ENCODE measurements at regions not wholly inside any gene's neighbourhood (a gene's known extent, or its start where the extent isn't known, plus 50 kb on each side); places are given as distances from the start of the nearest gene placed in this dataset.

DNA sequence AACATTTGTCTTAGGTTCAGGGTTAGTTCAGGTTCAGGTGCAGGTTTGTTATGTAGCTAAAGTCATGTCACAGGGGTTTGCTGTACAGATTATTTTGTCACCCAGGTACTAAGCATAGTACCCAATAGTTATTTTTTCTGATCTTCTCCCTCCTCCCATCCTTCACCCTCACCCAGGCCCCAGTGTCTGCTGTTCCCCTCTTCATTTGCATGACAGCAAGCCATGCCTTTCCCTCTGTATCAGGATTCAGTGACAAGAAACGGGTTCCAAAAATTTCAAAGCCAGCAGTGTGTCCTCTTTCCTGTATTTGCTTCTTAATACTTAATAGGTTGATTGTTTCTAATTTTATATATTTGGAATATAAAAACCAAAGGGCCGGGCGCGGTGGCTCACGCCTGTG is 330.8 kb upstream of the SGCD start:
- Histone ChIP-seq H3K79me2 (ENCODE audit: insufficient read depth, low read depth, low read length) (no peaks in the 10 kb centered on the region), H3K27ac (ENCODE audit: low read depth, low read length, poor library complexity, severe bottlenecking) (no peak overlapping the region), H3K4me1 (ENCODE audit: insufficient read depth, low read length, poor library complexity, severe bottlenecking) (no peaks in the 10 kb centered on the region), H3K4me2 (ENCODE audit: low read length) (no peak overlapping the region), H3K4me3 (ENCODE audit: low read depth, low read length, poor library complexity, severe bottlenecking) (no peak overlapping the region), H3K9me2 (ENCODE audit: insufficient read depth, low read length) (no peaks in the 10 kb centered on the region), H3K9me3 (ENCODE audit: low read length) (no peaks in the 10 kb centered on the region), H2AFZ (ENCODE audit: low read length) (no peak overlapping the region), H3K36me3 (ENCODE audit: insufficient read depth, low read length) (no peaks in the 10 kb centered on the region), H4K20me1 (ENCODE audit: insufficient read depth, low read length) (no peaks in the 10 kb centered on the region)
- DNase-seq (ENCODE audit: low spot score) = no peak
- BruUV-seq (replicated peaks) = no TSS peak
- ChIA-PET CTCF (ENCODE audit: unreplicated experiment) (no interaction called here), POLR2A (no interaction called here)
- intact Hi-C loops (cut with micrococcal nuclease; ENCODE audit: unreplicated experiment) = no loop called here
- no peak for TF ChIP-seq EZH2phosphoT487 (IDR thresholded peaks at IDR 0.05; ENCODE audit: borderline replicate concordance, low read depth, low read length)
- no peak for TF ChIP-seq CTCF (conservative IDR thresholded peaks at IDR 0.05; ENCODE audit: low read length)

DNA sequence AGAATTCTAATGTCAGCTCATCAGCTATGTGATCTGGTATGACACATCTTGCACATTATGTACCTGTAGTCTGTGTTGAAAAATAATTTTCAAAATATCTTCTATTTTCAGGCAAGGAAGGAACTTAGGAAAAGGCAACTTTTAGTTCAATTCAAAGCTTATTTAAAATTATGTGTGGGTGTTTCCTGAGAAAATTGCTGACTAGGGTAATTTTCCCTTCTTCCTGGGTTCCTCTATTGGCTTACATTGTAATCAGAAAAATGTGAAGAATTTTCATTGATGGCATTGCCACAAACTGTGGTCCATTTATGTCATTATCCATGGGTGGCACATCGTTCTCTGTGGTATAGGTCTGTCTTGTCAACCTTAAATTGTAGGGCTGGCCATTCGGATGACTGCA is 328.7 kb upstream of the SGCD start:
- no peak for DNase-seq (ENCODE audit: low spot score)
- Histone ChIP-seq H3K4me1 (ENCODE audit: insufficient read depth, low read length, poor library complexity, severe bottlenecking) (no peaks in the 10 kb centered on the region), H3K27ac (ENCODE audit: low read depth, low read length, poor library complexity, severe bottlenecking) (no peak overlapping the region), H4K20me1 (ENCODE audit: insufficient read depth, low read length) (no peaks in the 10 kb centered on the region), H3K79me2 (ENCODE audit: insufficient read depth, low read depth, low read length) (no peaks in the 10 kb centered on the region), H3K36me3 (ENCODE audit: insufficient read depth, low read length) (no peaks in the 10 kb centered on the region), H3K9me3 (ENCODE audit: low read length) (no peaks in the 10 kb centered on the region), H2AFZ (ENCODE audit: low read length) (no peak overlapping the region), H3K4me3 (ENCODE audit: low read depth, low read length, poor library complexity, severe bottlenecking) (no peak overlapping the region), H3K9me2 (ENCODE audit: insufficient read depth, low read length) (no peaks in the 10 kb centered on the region), H3K4me2 (ENCODE audit: low read length) (no peak overlapping the region)
- ChIA-PET CTCF (ENCODE audit: unreplicated experiment) (no interaction called here), POLR2A (interaction anchor here (1.1 kb wide), 1 partner anchor 36 kb away, joined by 3 read pairs; no protein-coding TSS in a partner anchor)
- intact Hi-C loops (cut with micrococcal nuclease; ENCODE audit: unreplicated experiment) = no loop called here
- BruUV-seq (replicated peaks) = no TSS peak
- no peak for TF ChIP-seq EZH2phosphoT487 (IDR thresholded peaks at IDR 0.05; ENCODE audit: borderline replicate concordance, low read depth, low read length)
- TF ChIP-seq CTCF (conservative IDR thresholded peaks at IDR 0.05; ENCODE audit: low read length) = no peak

DNA sequence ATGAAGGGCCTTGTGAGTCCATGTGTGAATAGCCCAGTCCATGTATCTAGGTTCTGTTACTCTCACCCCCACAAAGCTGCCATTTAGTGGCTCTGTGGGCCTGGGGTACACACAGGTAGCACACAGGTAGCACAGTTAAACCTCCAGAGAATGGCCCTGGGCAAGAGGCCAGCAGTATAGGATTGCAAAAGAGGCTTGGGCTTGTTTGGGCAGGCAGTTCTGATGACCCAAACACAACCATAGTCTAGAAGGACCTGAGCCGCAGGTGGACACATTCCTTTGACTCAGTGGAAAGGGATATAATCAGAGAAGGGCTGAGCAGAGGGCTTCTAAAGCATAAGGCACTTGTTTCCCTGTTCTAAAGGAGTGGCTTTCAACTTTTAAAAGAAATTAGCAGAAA is 326.8 kb upstream of the SGCD start:
- Histone ChIP-seq H3K4me1 (ENCODE audit: insufficient read depth, low read length, poor library complexity, severe bottlenecking) (no peaks in the 10 kb centered on the region), H3K9me2 (ENCODE audit: insufficient read depth, low read length) (no peaks in the 10 kb centered on the region), H4K20me1 (ENCODE audit: insufficient read depth, low read length) (no peaks in the 10 kb centered on the region), H2AFZ (ENCODE audit: low read length) (no peak overlapping the region), H3K4me3 (ENCODE audit: low read depth, low read length, poor library complexity, severe bottlenecking) (no peak overlapping the region), H3K36me3 (ENCODE audit: insufficient read depth, low read length) (no peaks in the 10 kb centered on the region), H3K27ac (ENCODE audit: low read depth, low read length, poor library complexity, severe bottlenecking) (no peak overlapping the region), H3K79me2 (ENCODE audit: insufficient read depth, low read depth, low read length) (no peaks in the 10 kb centered on the region), H3K9me3 (ENCODE audit: low read length) (no peaks in the 10 kb centered on the region), H3K4me2 (ENCODE audit: low read length) (no peak overlapping the region)
- ChIA-PET POLR2A (no interaction called here), CTCF (ENCODE audit: unreplicated experiment) (no interaction called here)
- BruUV-seq (replicated peaks) = no TSS peak
- intact Hi-C loops (cut with micrococcal nuclease; ENCODE audit: unreplicated experiment) = no loop called here
- no peak for DNase-seq (ENCODE audit: low spot score)
- TF ChIP-seq CTCF (conservative IDR thresholded peaks at IDR 0.05; ENCODE audit: low read length) = no peak
- TF ChIP-seq EZH2phosphoT487 (IDR thresholded peaks at IDR 0.05; ENCODE audit: borderline replicate concordance, low read depth, low read length) = no peak
